Natural killer cell (primary cell): ENCODE measurements at regions not wholly inside any gene's neighbourhood (a gene's known extent, or its start where the extent isn't known, plus 50 kb on each side); places are given as distances from the start of the nearest gene placed in this dataset.

Experiments used
- ATAC-seq, 3 donors: fragments of 150-1000 bp in 2 of 3; fragments of 200-7000 bp in 1 of 3; cut with Tn5 transposase; 1 replicate in 1 of 3; 2 replicates in 2 of 3; pipeline ENCODE4 v1.10.0; 2021; ENCODE audit warnings: mild to moderate bottlenecking in 2 of 3, moderate library complexity in 2 of 3
- DNase-seq, 2 donors: peaks; one replicate each; pipeline versions ENCODE4 v3.0.0 to v3.0.0-alpha.2; 2013 to 2021; ENCODE audit warnings: mixed read lengths in 1 of 2
- H3K27ac ChIP-seq: one replicate; pipeline ENCODE4 v1.5.1; 2013; ENCODE audit warnings: mild to moderate bottlenecking, low read length
- H3K27me3 ChIP-seq: one replicate; pipeline ENCODE4 v1.6.1; 2013; ENCODE audit warnings: low read length; ENCODE audit not compliant: control insufficient read depth, insufficient read depth
- H3K36me3 ChIP-seq: one replicate; pipeline ENCODE4 v1.6.1; 2013; ENCODE audit warnings: low read length; ENCODE audit not compliant: control insufficient read depth, insufficient read depth
- H3K4me1 ChIP-seq: one replicate; pipeline ENCODE4 v1.6.1; 2013; ENCODE audit warnings: low read length; ENCODE audit not compliant: control insufficient read depth, insufficient read depth
- H3K4me3 ChIP-seq: one replicate; pipeline ENCODE4 v1.5.1; 2013; ENCODE audit warnings: low read length
- H3K9me3 ChIP-seq: one replicate; pipeline ENCODE4 v1.6.1; 2013; ENCODE audit warnings: low read length; ENCODE audit not compliant: control insufficient read depth, insufficient read depth
- H3K27ac Mint-ChIP-seq, 2 donors: one replicate each; pipeline ENCODE4 v1.8.0; 2022; ENCODE audit warnings: mild to moderate bottlenecking in 2 of 2, mixed read lengths in 2 of 2, moderate library complexity in 1 of 2
- H3K27me3 Mint-ChIP-seq, 2 donors: one replicate each; pipeline ENCODE4 v1.8.0; 2022; ENCODE audit warnings: low read depth in 2 of 2, mixed read lengths in 2 of 2
- H3K36me3 Mint-ChIP-seq: one replicate; pipeline ENCODE4 v1.8.0; 2022; ENCODE audit warnings: mixed read lengths
- H3K4me1 Mint-ChIP-seq, 2 donors: one replicate each; pipeline ENCODE4 v1.8.0; 2022; ENCODE audit warnings: mixed read lengths in 2 of 2
- H3K4me3 Mint-ChIP-seq: one replicate; pipeline ENCODE4 v1.8.0; 2022; ENCODE audit warnings: mild to moderate bottlenecking, moderate library complexity, mixed read lengths
- H3K9me3 Mint-ChIP-seq, 2 donors: one replicate each; pipeline ENCODE4 v1.8.0; 2022; ENCODE audit warnings: mixed read lengths in 2 of 2
- CTCF ChIP-seq: fragments of 200-600 bp; IDR thresholded peaks from one replicate; pipeline ENCODE4 v1.8.0; 2022; ENCODE audit warnings: antibody characterized with exemption
- WGBS: methylation state at CpG from one replicate; pipeline ENCODE4 v1.1.7; 2013; ENCODE audit warnings: missing lambda C conversion rate; ENCODE audit not compliant: insufficient coverage; 5-methylcytosine and 5-hydroxymethylcytosine counted together
- intact Hi-C: fragments of 100-400 bp; cut with micrococcal nuclease; formaldehyde crosslinking; loops from one replicate; pipeline ENCODE4 v1.14.2; 2022

GRCh38 chr18:22856870-22857269 lies 76.3 kb upstream of the RBBP8 start:
- 100% methylated on average over 2 of the region's 2 CpGs for WGBS

GRCh38 chr18:22858121-22858520 lies 75.0 kb upstream of the RBBP8 start:
- H3K27ac ChIP-seq, result no peak overlapping the region
- intact Hi-C loops, result no loop called here
- H3K36me3 Mint-ChIP-seq, result no peaks in the 10 kb centered on the region
- no CpG with 5 or more reads among the region's 1 CpG for WGBS
- H3K27ac Mint-ChIP-seq, result no peak overlapping the region
- no peaks in the 10 kb centered on the region for H3K4me1 ChIP-seq
- no peak overlapping the region for H3K4me3 Mint-ChIP-seq
- H3K9me3 ChIP-seq, result no peaks in the 10 kb centered on the region
- H3K4me3 ChIP-seq, result no peak overlapping the region
- no peak for TF ChIP-seq CTCF
- H3K4me1 Mint-ChIP-seq, result no peaks in the 10 kb centered on the region
- H3K27me3 Mint-ChIP-seq, result peaks cover 20 to 37% of the 10 kb centered on the region in 2 donors
- H3K27me3 ChIP-seq, result peaks cover 6% of the 10 kb centered on the region
- H3K36me3 ChIP-seq, result no peaks in the 10 kb centered on the region
- DNase-seq, result no peak
- ATAC-seq, result no peak
- H3K9me3 Mint-ChIP-seq, result no peaks in the 10 kb centered on the region

More at GRCh38 chr18:22856870-22857269, 76.3 kb upstream of the RBBP8 start:
- Histone ChIP-seq H3K9me3 (no peaks in the 10 kb centered on the region), H3K4me1 (no peaks in the 10 kb centered on the region), H3K27ac (no peak overlapping the region), H3K27me3 (peaks cover 8% of the 10 kb centered on the region), H3K36me3 (no peaks in the 10 kb centered on the region), H3K4me3 (no peak overlapping the region)
- TF ChIP-seq CTCF, result no peak
- DNase-seq (no peak), ATAC-seq (no peak)
- intact Hi-C loops, result no loop called here
- H3K27ac Mint-ChIP-seq, result no peak overlapping the region
- peaks cover 19 to 40% of the 10 kb centered on the region in 2 donors for H3K27me3 Mint-ChIP-seq
- no peaks in the 10 kb centered on the region for H3K36me3 Mint-ChIP-seq
- H3K9me3 Mint-ChIP-seq, result no peaks in the 10 kb centered on the region
- H3K4me3 Mint-ChIP-seq, result no peak overlapping the region
- no peaks in the 10 kb centered on the region for H3K4me1 Mint-ChIP-seq

- no peak for ATAC-seq
- Mint-ChIP-seq H3K27ac (no peak overlapping the region), H3K27me3 (peaks cover 27 to 54% of the 10 kb centered on the region in 2 donors), H3K4me3 (no peak overlapping the region), H3K9me3 (no peaks in the 10 kb centered on the region), H3K36me3 (no peaks in the 10 kb centered on the region), H3K4me1 (no peaks in the 10 kb centered on the region)
- no peak overlapping the region for H3K4me3 ChIP-seq
- no peak overlapping the region for H3K27ac ChIP-seq
- intact Hi-C loops, result no loop called here
- TF ChIP-seq CTCF, result no peak
- 92% methylated on average over 2 of the region's 3 CpGs for WGBS
- no peaks in the 10 kb centered on the region for H3K9me3 ChIP-seq
- H3K27me3 ChIP-seq, result peaks cover 8% of the 10 kb centered on the region
- no peak for DNase-seq
- no peaks in the 10 kb centered on the region for H3K4me1 ChIP-seq
- H3K36me3 ChIP-seq, result no peaks in the 10 kb centered on the region
Measured at GRCh38 chr18:22860807-22861206, 72.3 kb upstream of the RBBP8 start.

- Mint-ChIP-seq H3K9me3 (no peaks in the 10 kb centered on the region), H3K4me1 (no peaks in the 10 kb centered on the region), H3K27me3 (peaks cover 37 to 71% of the 10 kb centered on the region in 2 donors), H3K27ac (no peak overlapping the region), H3K36me3 (peaks cover 4% of the 10 kb centered on the region), H3K4me3 (no peak overlapping the region)
- no peak overlapping the region for H3K27ac ChIP-seq
- WGBS, result 88% methylated on average over 7 of the region's 7 CpGs
- no peaks in the 10 kb centered on the region for H3K9me3 ChIP-seq
- H3K27me3 ChIP-seq, result peaks cover 2% of the 10 kb centered on the region
- no peaks in the 10 kb centered on the region for H3K4me1 ChIP-seq
- ATAC-seq, result no peak
- no peak for TF ChIP-seq CTCF
- intact Hi-C loops, result no loop called here
- no peaks in the 10 kb centered on the region for H3K36me3 ChIP-seq
- no peak for DNase-seq
- H3K4me3 ChIP-seq, result no peak overlapping the region
Measured at GRCh38 chr18:22865354-22866116, 67.6 kb upstream of the RBBP8 start.
